Activated naive CD8-positive, alpha-beta T cell (primary cell): ENCODE measurements at regions not wholly inside any gene's neighbourhood (a gene's known extent, or its start where the extent isn't known, plus 50 kb on each side); places are given as distances from the start of the nearest gene placed in this dataset.
"Not testable (repeated sequence)": the region's sequence is repeated elsewhere in the genome, so short reads cannot be mapped to it uniquely, and the experiment has no call there.

Source experiments
- H3K27ac Mint-ChIP-seq: one replicate; pipeline ENCODE4 v1.8.0; 2021; ENCODE audit warnings: mixed read lengths
- H3K27me3 Mint-ChIP-seq: one replicate; pipeline ENCODE4 v1.8.0; 2021; ENCODE audit warnings: mixed read lengths
- H3K36me3 Mint-ChIP-seq: one replicate; pipeline ENCODE4 v1.8.0; 2021; ENCODE audit warnings: mixed read lengths
- H3K4me1 Mint-ChIP-seq: one replicate; pipeline ENCODE4 v1.8.0; 2021; ENCODE audit warnings: low read depth, mixed read lengths
- H3K4me3 Mint-ChIP-seq: one replicate; pipeline ENCODE4 v1.8.0; 2021; ENCODE audit warnings: mild to moderate bottlenecking, mixed read lengths
- H3K9me3 Mint-ChIP-seq: one replicate; pipeline ENCODE4 v1.8.0; 2021; ENCODE audit warnings: low read depth, mixed read lengths

DNA sequence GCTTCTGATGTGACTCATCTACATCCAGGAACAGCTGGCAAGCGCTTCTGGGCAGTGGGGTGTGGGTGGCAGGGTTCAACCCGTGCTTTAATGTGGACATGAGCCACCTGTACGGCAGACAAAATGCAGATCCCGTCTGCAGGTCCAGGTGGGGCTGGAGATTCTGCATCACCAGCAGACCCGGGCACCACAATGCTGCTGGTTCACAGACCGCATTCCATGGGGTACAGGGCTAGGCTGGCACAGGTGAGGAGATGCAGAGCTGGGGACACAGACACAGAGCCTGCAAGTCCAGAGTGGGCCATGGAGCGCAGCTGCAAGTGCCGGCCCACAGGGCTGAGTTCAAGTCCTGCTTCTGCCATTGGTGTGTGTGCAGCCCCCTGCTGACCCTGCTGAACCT lies 203.7 kb downstream of the BANP start:
- H3K4me1 Mint-ChIP-seq, H3K4me3 Mint-ChIP-seq, H3K27me3 Mint-ChIP-seq, H3K36me3 Mint-ChIP-seq, H3K27ac Mint-ChIP-seq, H3K9me3 Mint-ChIP-seq: not testable (repeated sequence)

DNA sequence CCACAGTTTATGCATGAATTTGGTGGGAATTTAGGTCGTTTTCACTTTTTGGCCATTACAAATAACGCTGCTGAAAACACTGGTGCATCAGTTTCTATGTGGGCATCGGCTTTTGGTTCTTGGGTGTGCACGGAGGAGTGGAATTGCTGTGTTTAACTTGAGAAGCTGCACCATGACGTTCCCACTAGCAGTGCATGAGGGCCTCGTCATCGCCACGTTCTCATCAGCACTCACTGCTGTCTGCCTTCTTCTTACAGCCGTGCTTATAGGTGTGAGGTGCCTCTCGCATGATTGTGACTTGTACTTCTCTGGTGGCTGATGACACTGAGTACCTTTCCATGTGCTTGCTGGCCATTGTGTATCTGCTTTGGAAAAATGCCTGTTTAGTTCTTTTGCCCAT lies 204.4 kb downstream of the BANP start:
- not testable (repeated sequence) for H3K4me1 Mint-ChIP-seq, H3K27ac Mint-ChIP-seq

DNA sequence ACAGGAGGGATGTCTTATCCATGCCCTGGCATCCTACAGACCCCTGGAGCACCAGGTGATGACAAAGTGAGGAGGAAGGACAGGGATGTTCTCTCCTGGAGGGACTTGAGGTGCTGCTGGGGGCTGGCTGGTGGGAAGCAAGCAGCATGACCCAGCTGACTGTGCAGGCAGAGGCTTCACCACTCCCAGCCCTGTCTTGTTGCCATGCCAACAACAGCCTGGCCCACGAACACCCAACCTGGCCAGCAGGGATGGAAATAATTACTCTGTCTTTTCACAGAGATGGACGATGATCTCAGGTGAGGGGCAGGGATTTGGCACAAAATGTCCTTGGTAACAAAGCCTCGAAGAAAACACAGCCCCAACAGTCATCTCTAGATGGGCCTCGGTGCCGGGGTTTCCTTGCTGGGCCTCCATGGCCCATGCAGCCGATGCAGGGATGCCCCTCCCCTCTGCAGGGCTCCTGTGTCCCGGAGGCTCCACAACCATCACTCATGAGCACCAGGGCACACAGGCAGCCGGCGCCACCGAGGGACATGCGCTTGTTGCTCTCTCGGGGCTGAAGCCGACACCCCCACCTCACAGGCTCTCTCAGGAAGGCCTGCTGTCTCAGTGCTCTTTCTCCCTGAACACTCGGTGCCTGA lies 205.5 kb downstream of the BANP start:
- H3K4me3 Mint-ChIP-seq, H3K4me1 Mint-ChIP-seq, H3K27me3 Mint-ChIP-seq: not testable (repeated sequence)

More for the DNA sequence above, 204.4 kb downstream of the BANP start:
- not testable (repeated sequence) for H3K27me3 Mint-ChIP-seq, H3K4me3 Mint-ChIP-seq, H3K36me3 Mint-ChIP-seq, H3K9me3 Mint-ChIP-seq

DNA sequence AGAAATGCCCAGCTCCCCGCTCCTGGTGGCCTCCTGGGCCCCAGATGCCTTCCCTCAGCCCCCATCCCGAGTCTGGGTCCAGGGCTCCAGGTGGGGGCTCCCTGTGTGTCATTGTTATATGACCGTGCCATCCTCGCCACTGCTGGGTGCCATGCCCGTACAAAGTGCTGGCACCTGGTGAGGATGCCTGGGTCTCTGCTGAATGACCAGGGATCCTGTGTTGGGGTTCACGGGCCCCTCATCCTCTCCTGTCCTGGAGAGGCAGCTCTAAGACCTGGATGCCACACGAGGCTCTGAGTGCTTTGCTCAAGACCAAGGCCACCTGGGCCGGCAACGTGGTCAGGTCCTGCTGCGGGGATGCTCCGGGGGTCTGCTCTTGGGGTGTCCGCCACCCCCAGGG lies 206.5 kb downstream of the BANP start:
- H3K9me3 Mint-ChIP-seq, H3K4me1 Mint-ChIP-seq, H3K27ac Mint-ChIP-seq, H3K36me3 Mint-ChIP-seq, H3K27me3 Mint-ChIP-seq, H3K4me3 Mint-ChIP-seq: not testable (repeated sequence)

More for the DNA sequence above, 205.5 kb downstream of the BANP start:
- not testable (repeated sequence) for H3K36me3 Mint-ChIP-seq, H3K27ac Mint-ChIP-seq, H3K9me3 Mint-ChIP-seq

- not testable (repeated sequence) for H3K9me3 Mint-ChIP-seq, H3K4me3 Mint-ChIP-seq, H3K36me3 Mint-ChIP-seq, H3K4me1 Mint-ChIP-seq, H3K27ac Mint-ChIP-seq, H3K27me3 Mint-ChIP-seq
Observed at GRCh38 chr16:88158256-88159045, 207.2 kb downstream of the BANP start.

DNA sequence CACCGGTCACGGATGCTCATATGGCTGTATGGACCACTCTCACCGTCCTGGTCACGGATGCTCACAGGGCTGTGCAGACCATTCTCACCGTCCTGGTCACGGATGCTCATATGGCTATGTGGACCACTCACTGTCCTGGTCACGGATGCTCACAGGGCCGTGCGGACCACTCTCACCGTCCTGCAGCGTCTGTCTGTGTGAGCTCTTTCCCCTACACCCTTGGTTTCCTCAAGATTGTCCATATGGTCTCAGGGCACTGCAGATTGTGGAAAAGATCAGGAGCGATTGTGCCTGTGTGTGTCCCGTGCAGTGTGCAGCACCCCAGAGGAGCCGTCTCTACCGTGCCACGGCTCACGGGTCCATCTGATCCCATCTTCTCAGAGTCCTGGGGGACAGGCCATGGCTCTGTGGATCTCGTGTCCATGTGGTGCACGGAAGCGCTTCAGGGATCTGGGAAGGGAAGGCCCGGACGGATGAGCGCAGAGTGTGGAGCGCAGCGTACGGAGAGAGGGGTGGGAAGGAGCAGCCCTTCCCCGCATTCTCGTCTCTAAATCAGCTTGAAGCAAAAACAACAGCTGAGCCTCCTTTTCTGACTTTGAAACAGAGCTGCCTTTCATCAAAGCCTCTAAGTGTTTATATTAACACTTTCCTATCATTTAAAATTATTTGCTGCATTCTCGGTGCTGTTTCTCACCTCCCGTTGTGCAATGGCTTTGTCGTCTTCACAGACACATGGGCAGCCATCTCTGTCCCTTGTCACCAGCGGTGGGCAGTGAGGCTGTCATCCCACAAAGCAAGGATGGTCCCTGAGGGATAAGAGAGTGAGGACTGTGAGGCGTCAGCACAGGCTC lies 208.0 kb downstream of the BANP start:
- H3K27me3 Mint-ChIP-seq, H3K4me1 Mint-ChIP-seq, H3K9me3 Mint-ChIP-seq, H3K27ac Mint-ChIP-seq, H3K4me3 Mint-ChIP-seq, H3K36me3 Mint-ChIP-seq: not testable (repeated sequence)

GRCh38 chr16:88159897-88160335 lies 208.7 kb downstream of the BANP start:
- not testable (repeated sequence) for H3K27ac Mint-ChIP-seq, H3K36me3 Mint-ChIP-seq, H3K4me3 Mint-ChIP-seq, H3K4me1 Mint-ChIP-seq, H3K27me3 Mint-ChIP-seq, H3K9me3 Mint-ChIP-seq

GRCh38 chr16:88161191-88161590 lies 210.0 kb downstream of the BANP start:
- not testable (repeated sequence) for H3K27ac Mint-ChIP-seq, H3K27me3 Mint-ChIP-seq, H3K4me1 Mint-ChIP-seq, H3K4me3 Mint-ChIP-seq, H3K36me3 Mint-ChIP-seq, H3K9me3 Mint-ChIP-seq

DNA sequence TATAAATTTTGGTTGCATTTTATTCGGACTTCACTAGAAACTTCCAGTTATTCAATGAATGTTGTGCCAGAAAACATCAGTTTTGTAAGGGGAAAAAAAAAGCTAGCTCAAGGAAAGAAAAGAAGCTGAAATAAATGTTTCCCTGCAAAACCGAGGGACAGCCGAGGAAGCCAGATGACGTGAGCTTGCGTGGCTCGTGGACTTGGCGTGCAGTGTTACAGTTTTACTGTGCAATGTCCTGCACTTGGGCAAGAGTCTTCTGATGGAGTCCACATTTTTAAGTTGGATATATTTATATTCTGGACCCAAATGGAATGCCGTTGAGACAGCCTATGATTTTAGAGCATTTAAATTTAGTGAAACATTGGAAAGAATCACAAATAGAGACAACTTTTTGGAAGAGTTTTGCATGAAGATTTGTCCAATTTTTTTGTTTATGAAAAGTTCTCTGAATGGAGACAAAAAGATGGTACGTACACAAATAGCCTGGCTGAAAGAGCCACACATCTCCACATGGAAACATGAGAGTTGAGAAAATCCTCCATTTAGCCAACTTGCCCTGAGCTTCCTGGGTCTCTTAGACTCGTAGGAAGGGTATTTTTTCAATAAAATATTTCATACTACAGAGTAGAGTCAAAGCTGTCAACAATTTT lies 210.5 kb downstream of the BANP start:
- not testable (repeated sequence) for H3K4me1 Mint-ChIP-seq, H3K36me3 Mint-ChIP-seq, H3K4me3 Mint-ChIP-seq, H3K27me3 Mint-ChIP-seq, H3K27ac Mint-ChIP-seq, H3K9me3 Mint-ChIP-seq

DNA sequence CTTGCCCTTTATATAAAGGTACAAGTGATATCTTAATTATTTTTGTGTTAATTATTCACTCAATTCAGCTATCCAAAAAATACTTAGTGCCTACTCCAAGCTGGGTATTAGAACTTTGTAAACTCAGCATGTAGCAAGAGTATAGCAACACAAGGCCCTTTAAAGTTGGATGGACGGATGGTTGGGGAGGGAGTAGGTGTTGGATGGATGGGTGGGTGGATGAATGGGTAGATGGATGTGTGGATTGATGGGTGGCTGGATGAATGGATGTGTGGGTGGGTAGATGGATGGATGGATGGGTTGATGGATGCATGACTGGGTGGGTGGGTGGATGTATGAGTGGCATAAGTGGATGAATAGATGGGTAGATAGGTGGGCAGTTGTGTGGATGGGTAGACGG lies 211.5 kb downstream of the BANP start:
- H3K4me1 Mint-ChIP-seq: not testable (repeated sequence)

GRCh38 chr16:88164196-88165039 lies 213.2 kb downstream of the BANP start:
- not testable (repeated sequence) for H3K4me3 Mint-ChIP-seq, H3K27me3 Mint-ChIP-seq, H3K9me3 Mint-ChIP-seq, H3K4me1 Mint-ChIP-seq, H3K27ac Mint-ChIP-seq, H3K36me3 Mint-ChIP-seq

More for the DNA sequence above, 211.5 kb downstream of the BANP start:
- H3K27me3 Mint-ChIP-seq, H3K9me3 Mint-ChIP-seq, H3K27ac Mint-ChIP-seq, H3K4me3 Mint-ChIP-seq, H3K36me3 Mint-ChIP-seq: not testable (repeated sequence)

DNA sequence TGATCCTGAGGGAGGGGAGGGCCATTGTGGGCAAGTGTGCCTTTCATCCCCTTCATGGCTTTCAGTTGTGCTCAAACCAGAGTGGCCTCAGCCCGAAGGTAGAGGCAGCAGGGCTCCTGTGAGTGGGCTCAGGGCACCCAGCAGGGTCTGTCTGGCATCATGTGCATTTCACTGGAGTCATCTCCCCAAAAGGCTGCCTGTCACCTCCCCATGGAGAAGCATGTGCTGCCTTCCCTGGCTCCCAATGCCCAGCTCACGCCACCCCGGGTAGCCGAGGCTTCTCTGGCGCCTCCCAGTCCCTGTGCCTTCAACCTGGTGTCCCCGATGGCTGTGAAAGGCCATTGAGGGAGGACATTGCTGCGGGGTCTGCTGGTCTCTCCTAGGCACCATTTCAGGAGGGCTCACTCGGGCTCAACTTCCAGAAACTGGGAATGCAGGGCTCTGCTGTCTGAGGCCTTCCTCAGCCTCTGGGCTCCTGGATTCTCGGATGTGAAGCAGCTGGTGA lies 213.9 kb downstream of the BANP start:
- not testable (repeated sequence) for H3K4me1 Mint-ChIP-seq, H3K4me3 Mint-ChIP-seq, H3K9me3 Mint-ChIP-seq, H3K36me3 Mint-ChIP-seq, H3K27me3 Mint-ChIP-seq, H3K27ac Mint-ChIP-seq

- H3K36me3 Mint-ChIP-seq, H3K27ac Mint-ChIP-seq, H3K4me1 Mint-ChIP-seq, H3K4me3 Mint-ChIP-seq, H3K9me3 Mint-ChIP-seq, H3K27me3 Mint-ChIP-seq: not testable (repeated sequence)
Observed at GRCh38 chr16:88165683-88166082, 214.4 kb downstream of the BANP start.

DNA sequence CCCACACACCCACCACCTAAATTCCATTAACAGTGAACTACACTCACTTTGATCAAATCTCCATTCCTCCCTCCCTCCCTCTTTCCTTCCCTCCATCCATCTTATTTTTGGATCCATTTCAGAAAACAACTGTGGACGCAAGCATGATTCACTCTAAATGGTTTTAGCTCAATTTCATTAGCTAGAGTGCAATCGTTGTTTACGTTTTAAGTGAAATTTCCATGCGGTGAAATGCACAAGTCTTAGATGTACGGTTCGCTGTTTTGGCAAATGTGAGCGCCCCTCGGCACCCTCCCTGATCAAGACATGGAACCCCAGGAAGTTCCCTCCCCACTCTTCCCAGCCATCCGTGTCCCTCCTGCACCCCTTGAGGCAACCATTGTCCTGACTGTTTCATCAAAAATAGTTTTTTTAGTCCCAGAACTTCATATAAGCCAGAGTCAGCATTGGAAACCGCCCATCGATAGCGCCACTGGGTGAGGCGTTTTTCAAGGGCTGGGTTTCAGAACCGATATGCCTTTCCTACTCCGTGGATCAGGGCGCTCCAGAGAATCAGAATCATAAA lies 215.1 kb downstream of the BANP start:
- H3K27ac Mint-ChIP-seq, H3K9me3 Mint-ChIP-seq, H3K27me3 Mint-ChIP-seq, H3K36me3 Mint-ChIP-seq, H3K4me3 Mint-ChIP-seq, H3K4me1 Mint-ChIP-seq: not testable (repeated sequence)
